PC-9 (cell line): ENCODE measurements at regions not wholly inside any gene's neighbourhood (a gene's known extent, or its start where the extent isn't known, plus 50 kb on each side); places are given as distances from the start of the nearest gene placed in this dataset.

Source experiments
- BruUV-seq: library from RNA; stranded (reverse); fragments of 400-500 nt; replicated peaks from 2 replicates; lab custom pipeline; 2021; lab: Mats Ljungman, UMichigan
- CTCF ChIA-PET: fragments of 300-600 bp; sonication (Branson Sonifier 250); formaldehyde crosslinking; loops from one replicate; lab custom pipeline; 2022; ENCODE audit warnings: antibody characterized with exemption; lab: Charles Lee
- POLR2A ChIA-PET: fragments of 300-600 bp; sonication (Branson Sonifier 250); formaldehyde crosslinking; loops from one replicate; lab custom pipeline; 2022; ENCODE audit warnings: antibody characterized with exemption; ENCODE audit not compliant: unreplicated experiment; lab: Charles Lee
- DNase-seq, 2 experiments: peaks; one replicate each; pipeline versions ENCODE4 v3.0.0 to v3.0.0-alpha.2; 2015 to 2022; ENCODE audit warnings: mixed read lengths in 1 of 2
- H2AFZ ChIP-seq: fragments of 200-600 bp; sonication (generic); 2 replicates; pipeline ENCODE4 v1.8.1; 2017; ENCODE audit warnings: antibody characterized with exemption
- H3F3A ChIP-seq: fragments of 200-600 bp; sonication (generic); 2 replicates; pipeline ENCODE4 v1.8.1; 2017; ENCODE audit warnings: antibody characterized with exemption, mild to moderate bottlenecking, low read depth; ENCODE audit not compliant: insufficient read depth
- H3K27ac ChIP-seq: fragments of 200-600 bp; sonication (generic); 2 replicates; pipeline ENCODE4 v1.6.1; 2016; ENCODE audit warnings: mixed run types
- H3K27me3 ChIP-seq: fragments of 200-600 bp; sonication (generic); 2 replicates; pipeline ENCODE4 v1.6.1; 2016; ENCODE audit warnings: low read depth, mixed run types; ENCODE audit not compliant: insufficient read depth
- H3K36me3 ChIP-seq: fragments of 200-600 bp; sonication (generic); 2 replicates; pipeline ENCODE4 v1.6.1; 2016; ENCODE audit warnings: low read depth, mixed run types
- H3K4me1 ChIP-seq: fragments of 200-600 bp; sonication (generic); replicated peaks from 2 replicates; pipeline ENCODE4 v1.6.1; 2016; ENCODE audit warnings: mixed run types; ENCODE audit not compliant: insufficient read depth
- H3K4me2 ChIP-seq: fragments of 200-600 bp; sonication (generic); 2 replicates; pipeline ENCODE4 v1.6.1; 2017; ENCODE audit warnings: mixed run types
- H3K4me3 ChIP-seq: fragments of 200-600 bp; sonication (generic); 2 replicates; pipeline ENCODE4 v1.6.1; 2016; ENCODE audit warnings: mixed run types
- H3K79me2 ChIP-seq: fragments of 200-600 bp; sonication (generic); 2 replicates; pipeline ENCODE4 v1.6.1; 2017; ENCODE audit warnings: low read depth, mixed run types
- H3K9me2 ChIP-seq: fragments of 200-600 bp; sonication (generic); 2 replicates; pipeline ENCODE4 v1.8.1; 2017; ENCODE audit warnings: mild to moderate bottlenecking; ENCODE audit not compliant: insufficient read depth
- H3K9me3 ChIP-seq: fragments of 200-600 bp; sonication (generic); 2 replicates; pipeline ENCODE4 v1.8.1; 2016; ENCODE audit warnings: low read depth; ENCODE audit not compliant: insufficient read depth
- H4K20me1 ChIP-seq: fragments of 200-600 bp; sonication (generic); 2 replicates; pipeline ENCODE4 v1.8.1; 2017; ENCODE audit not compliant: insufficient read depth
- CTCF ChIP-seq: fragments of 200-600 bp; sonication (generic); conservative IDR thresholded peaks from 2 replicates; pipeline ENCODE4 v1.6.1; 2017; ENCODE audit warnings: mixed run types, antibody characterized with exemption, mild to moderate bottlenecking, moderate library complexity
- EZH2 ChIP-seq: fragments of 200-600 bp; sonication (generic); IDR thresholded peaks from 2 replicates; pipeline ENCODE4 v1.8.0; 2017; ENCODE audit warnings: antibody characterized with exemption, low read depth
- intact Hi-C: fragments of 100-400 bp; cut with micrococcal nuclease; formaldehyde crosslinking; loops from one replicate; pipeline ENCODE4 v1.10.0; 2022; ENCODE audit not compliant: unreplicated experiment

GRCh38 chr10:117817116-117817515 lies 229.6 kb downstream of the RAB11FIP2 start:
- DNase-seq = no peak
- Histone ChIP-seq H2AFZ (no peak overlapping the region), H3K9me3 (no peaks in the 10 kb centered on the region), H3K79me2 (no peaks in the 10 kb centered on the region), H3K4me1 (no peaks in the 10 kb centered on the region), H3F3A (no peaks in the 10 kb centered on the region), H3K4me3 (no peak overlapping the region), H3K27me3 (peaks cover 34% of the 10 kb centered on the region), H4K20me1 (no peaks in the 10 kb centered on the region), H3K4me2 (no peak overlapping the region), H3K36me3 (no peaks in the 10 kb centered on the region), H3K27ac (no peak overlapping the region), H3K9me2 (no peaks in the 10 kb centered on the region)
- POLR2A ChIA-PET = no interaction called here
- intact Hi-C loops = no loop called here
- no TSS peak for BruUV-seq
- TF ChIP-seq CTCF = no peak
- TF ChIP-seq EZH2 = no peak
- CTCF ChIA-PET = no interaction called here

DNA sequence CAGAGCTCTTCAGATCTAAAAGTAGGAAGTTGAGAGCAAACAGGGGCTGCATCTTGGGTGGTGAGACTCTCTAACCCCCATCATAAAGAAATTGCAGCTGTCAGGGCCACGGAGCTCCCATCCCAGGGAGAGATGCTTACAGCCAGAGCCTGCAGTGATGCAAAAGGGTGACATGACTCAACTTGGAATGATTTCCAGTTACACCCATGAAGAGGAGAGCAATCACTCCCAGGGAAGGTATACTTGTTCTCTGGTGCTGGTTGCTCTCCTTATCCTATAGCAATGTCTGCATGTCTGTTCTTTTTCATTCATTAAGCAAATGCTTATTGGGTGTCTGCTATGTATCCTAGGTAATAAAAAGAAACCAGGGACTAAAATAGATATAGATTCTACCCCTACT lies 228.0 kb downstream of the RAB11FIP2 start:
- Histone ChIP-seq H3K79me2 (no peaks in the 10 kb centered on the region), H3K27me3 (peaks cover 44% of the 10 kb centered on the region), H3K27ac (no peak overlapping the region), H4K20me1 (no peaks in the 10 kb centered on the region), H2AFZ (no peak overlapping the region), H3K4me1 (no peaks in the 10 kb centered on the region), H3K36me3 (no peaks in the 10 kb centered on the region), H3K4me2 (no peak overlapping the region), H3K4me3 (no peak overlapping the region), H3F3A (no peaks in the 10 kb centered on the region), H3K9me3 (no peaks in the 10 kb centered on the region), H3K9me2 (no peaks in the 10 kb centered on the region)
- BruUV-seq = no TSS peak
- DNase-seq = no peak
- no peak for TF ChIP-seq EZH2
- no peak for TF ChIP-seq CTCF
- intact Hi-C loops = no loop called here
- ChIA-PET CTCF (no interaction called here), POLR2A (no interaction called here)

GRCh38 chr10:117819304-117819703 lies 227.4 kb downstream of the RAB11FIP2 start:
- Histone ChIP-seq H3K36me3 (no peaks in the 10 kb centered on the region), H3K4me1 (no peaks in the 10 kb centered on the region), H3F3A (no peaks in the 10 kb centered on the region), H3K79me2 (no peaks in the 10 kb centered on the region), H2AFZ (no peak overlapping the region), H3K9me2 (no peaks in the 10 kb centered on the region), H3K27me3 (peaks cover 44% of the 10 kb centered on the region), H3K4me3 (no peak overlapping the region), H3K27ac (no peak overlapping the region), H4K20me1 (no peaks in the 10 kb centered on the region), H3K9me3 (no peaks in the 10 kb centered on the region), H3K4me2 (no peak overlapping the region)
- POLR2A ChIA-PET = no interaction called here
- intact Hi-C loops = no loop called here
- no TSS peak for BruUV-seq
- TF ChIP-seq CTCF (no peak), EZH2 (no peak)
- CTCF ChIA-PET = no interaction called here
- DNase-seq = no peak
